Activated naive CD4-positive, alpha-beta T cell treated with anti-CD3 and anti-CD28 coated beads, Interleukin-2, amount 50 U/mL, for 72 hours (primary cell): ENCODE measurements at regions not wholly inside any gene's neighbourhood (a gene's known extent, or its start where the extent isn't known, plus 50 kb on each side); places are given as distances from the start of the nearest gene placed in this dataset.
A peak's percentile ranks its signal among the peaks of the same experiment; 100 is the strongest.

ENCODE experiments used
- ATAC-seq, 2 donors: fragments of 150-1000 bp; cut with Tn5 transposase; 2 replicates each; pipeline ENCODE4 v1.10.0; 2021; ENCODE audit warnings: mild to moderate bottlenecking in 2 of 2, moderate library complexity in 2 of 2
- DNase-seq, 2 donors: peaks; one replicate each; pipeline ENCODE4 v3.0.0; 2021 to 2022; ENCODE audit warnings: low spot score in 2 of 2
- H3K27ac Mint-ChIP-seq, 2 donors: one replicate each; pipeline ENCODE4 v1.8.0; 2022; ENCODE audit warnings: mild to moderate bottlenecking in 2 of 2, mixed read lengths in 2 of 2
- H3K36me3 Mint-ChIP-seq, 2 donors: one replicate each; pipeline ENCODE4 v1.8.0; 2022; ENCODE audit warnings: mixed read lengths in 2 of 2
- H3K9me3 Mint-ChIP-seq, 2 donors: one replicate each; pipeline ENCODE4 v1.8.0; 2022; ENCODE audit warnings: mixed read lengths in 2 of 2

DNA sequence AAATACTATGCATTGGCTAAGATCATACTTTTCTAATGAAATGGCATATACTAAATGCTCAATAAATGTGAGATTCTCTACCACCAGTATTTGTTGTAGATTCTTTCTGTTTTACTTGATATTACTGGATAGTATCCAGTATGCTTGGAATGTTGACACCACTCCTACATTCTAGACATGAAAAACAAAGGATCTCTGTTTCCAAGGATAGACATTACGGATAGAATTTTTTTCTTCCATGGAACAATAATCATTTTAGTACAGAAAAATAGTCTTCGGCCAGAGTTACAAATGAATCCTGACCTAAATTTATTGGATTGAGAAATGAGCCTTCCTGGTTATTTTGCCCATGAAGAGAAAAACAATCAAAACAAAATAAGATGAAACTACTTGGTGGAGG, 258.2 kb upstream of the NT5E start:
- Mint-ChIP-seq H3K9me3 (peaks cover 10 to 12% of the 10 kb centered on the region in 2 donors), H3K27ac (no peak overlapping the region), H3K36me3 (peaks cover 0 to 4% of the 10 kb centered on the region in 2 donors)
- DNase-seq (no peak), ATAC-seq (no peak)

DNA sequence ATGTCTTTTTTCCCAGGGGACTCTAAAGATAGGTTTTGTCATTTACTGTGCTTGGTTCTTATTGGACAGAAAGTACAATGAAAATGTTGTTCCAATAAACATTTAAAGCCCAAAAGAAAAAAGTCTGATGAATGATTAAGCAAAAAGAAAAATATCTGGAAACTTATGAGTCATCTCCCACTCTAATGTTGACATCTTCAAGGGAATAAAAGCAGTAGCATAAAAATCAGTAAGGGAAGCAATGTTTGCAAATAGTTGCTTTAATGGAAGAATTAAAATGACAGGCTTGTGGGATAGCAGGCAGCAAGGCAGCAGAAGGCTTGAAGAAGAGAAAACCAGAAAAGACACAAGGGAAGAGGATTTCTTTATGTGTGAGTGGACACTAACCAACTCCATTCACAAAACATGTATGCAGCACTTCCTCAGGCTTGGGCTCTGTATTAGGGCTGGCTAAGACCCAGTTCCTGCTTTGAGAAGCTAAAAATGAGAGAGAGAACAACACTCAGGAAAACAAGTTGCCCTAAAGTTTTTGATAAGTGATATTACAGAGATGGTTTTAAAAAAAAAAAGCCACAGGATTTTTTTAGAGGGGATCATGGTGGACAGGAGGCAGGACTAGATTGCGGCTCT, 263.2 kb upstream of the NT5E start:
- H3K9me3 Mint-ChIP-seq = peaks cover 10 to 13% of the 10 kb centered on the region in 2 donors
- no peak overlapping the region for H3K27ac Mint-ChIP-seq
- DNase-seq = no peak

DNA sequence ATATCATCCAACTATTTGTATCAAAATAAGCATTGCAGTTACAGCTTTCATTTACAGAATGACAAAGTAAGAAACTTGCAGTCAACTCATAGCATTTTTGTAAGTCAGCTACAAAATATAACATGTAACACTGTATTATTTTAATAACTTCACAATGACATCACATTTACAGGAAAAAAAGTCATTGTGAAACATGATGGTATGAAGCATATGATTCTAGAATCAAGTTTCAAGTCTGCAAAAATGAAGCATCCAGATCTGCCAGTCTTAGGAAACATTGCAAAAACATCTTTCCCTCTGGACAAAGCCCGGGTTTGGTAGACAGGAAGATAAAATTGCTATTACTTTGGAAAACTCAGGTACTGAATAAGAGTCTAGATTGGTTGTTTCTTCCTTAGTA, 263.9 kb upstream of the NT5E start:
- H3K36me3 Mint-ChIP-seq = peaks cover 0 to 4% of the 10 kb centered on the region in 2 donors
- H3K27ac Mint-ChIP-seq = no peak overlapping the region
- no peak for ATAC-seq
- DNase-seq = no peak
- H3K9me3 Mint-ChIP-seq = peaks cover 13 to 16% of the 10 kb centered on the region in 2 donors

More for the DNA sequence above, 263.2 kb upstream of the NT5E start:
- no peak for ATAC-seq
- peaks cover 0 to 4% of the 10 kb centered on the region in 2 donors for H3K36me3 Mint-ChIP-seq

DNA sequence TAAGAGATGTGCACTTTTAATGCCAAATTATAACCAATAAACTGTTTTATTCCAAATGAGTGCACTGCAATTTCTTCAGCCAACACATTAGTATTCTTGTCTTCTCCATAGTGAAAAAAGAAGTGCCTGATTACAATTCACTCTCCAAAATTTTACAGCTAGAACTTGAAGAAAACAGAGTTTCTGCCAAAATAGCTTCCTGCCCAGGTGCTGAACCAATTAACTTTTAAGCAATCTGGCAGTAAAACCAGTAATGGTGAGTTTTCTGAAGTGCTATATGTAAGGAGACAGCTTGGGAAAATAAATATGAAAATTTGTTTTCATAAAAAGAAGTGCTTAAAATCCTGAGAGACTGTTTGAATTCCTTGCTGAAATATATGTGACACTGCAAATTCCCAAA, 266.0 kb upstream of the NT5E start:
- peaks cover 3 to 5% of the 10 kb centered on the region in 2 donors for H3K9me3 Mint-ChIP-seq
- H3K36me3 Mint-ChIP-seq = no peaks in the 10 kb centered on the region
- H3K27ac Mint-ChIP-seq = no peak overlapping the region
- DNase-seq (no peak), ATAC-seq (no peak)

DNA sequence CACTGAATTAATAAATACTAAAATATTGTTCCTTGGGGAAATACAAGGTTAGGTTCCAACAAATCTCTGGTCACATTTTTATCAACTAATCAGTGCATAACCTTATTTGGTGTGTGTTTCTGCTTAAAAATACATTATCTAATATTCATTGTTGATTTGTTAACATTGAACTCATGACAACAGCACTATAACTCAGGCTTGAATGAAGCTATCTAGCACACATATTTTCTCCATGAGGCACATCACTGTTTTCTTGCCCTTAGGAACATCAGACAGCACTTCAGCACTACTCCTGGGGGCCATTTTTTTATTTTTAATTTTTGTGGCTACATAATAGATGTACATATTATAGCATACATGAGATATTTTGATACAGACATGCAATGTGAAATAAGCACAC, 277.2 kb upstream of the NT5E start:
- DNase-seq (no peak), ATAC-seq (no peak)
- no peak overlapping the region for H3K27ac Mint-ChIP-seq
- no peaks in the 10 kb centered on the region for H3K36me3 Mint-ChIP-seq
- H3K9me3 Mint-ChIP-seq = peaks cover 7 to 16% of the 10 kb centered on the region in 2 donors

DNA sequence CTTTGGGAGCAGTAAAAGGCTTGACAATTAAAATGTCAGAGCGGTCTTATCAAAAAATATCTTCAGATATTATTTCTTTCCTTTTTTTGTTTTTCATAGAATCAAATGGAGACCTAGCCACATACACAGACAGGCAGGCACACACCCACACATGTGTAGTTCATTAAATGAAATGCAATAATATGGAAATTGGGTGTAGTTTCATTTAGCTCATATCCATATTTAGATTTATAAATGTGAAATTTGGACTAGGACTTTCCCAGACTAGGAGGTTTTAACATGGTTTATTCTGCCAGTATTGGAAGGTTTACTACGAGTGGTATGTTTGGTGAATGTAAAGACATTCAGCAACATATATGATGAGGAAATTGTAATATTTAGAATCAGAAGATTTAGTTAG, 277.7 kb upstream of the NT5E start:
- no peaks in the 10 kb centered on the region for H3K36me3 Mint-ChIP-seq
- peaks cover 7 to 14% of the 10 kb centered on the region in 2 donors for H3K9me3 Mint-ChIP-seq
- no peak for ATAC-seq
- no peak for DNase-seq
- H3K27ac Mint-ChIP-seq = no peak overlapping the region

DNA sequence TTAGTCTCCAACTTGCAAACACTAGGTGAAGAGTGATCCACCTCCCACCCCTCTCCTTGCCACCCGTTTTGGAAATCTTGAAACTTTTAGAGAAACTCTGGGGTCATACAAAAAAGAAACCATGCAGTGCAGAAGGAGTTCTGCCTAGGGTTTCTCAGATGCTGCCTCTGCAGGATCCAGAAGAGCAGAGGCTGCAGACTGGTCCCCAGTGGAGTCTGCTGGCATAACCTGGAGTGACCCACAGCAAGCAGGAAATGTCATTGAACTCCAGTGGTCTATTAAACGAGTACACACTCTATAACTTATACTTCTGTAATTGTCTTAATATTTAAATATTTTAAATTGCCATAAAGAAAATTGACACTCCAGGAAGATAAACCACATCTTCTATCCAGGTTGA, 280.7 kb upstream of the NT5E start:
- ATAC-seq = no peak
- H3K9me3 Mint-ChIP-seq = no peaks in the 10 kb centered on the region
- no peaks in the 10 kb centered on the region for H3K36me3 Mint-ChIP-seq
- no peak for DNase-seq
- no peak overlapping the region for H3K27ac Mint-ChIP-seq

DNA sequence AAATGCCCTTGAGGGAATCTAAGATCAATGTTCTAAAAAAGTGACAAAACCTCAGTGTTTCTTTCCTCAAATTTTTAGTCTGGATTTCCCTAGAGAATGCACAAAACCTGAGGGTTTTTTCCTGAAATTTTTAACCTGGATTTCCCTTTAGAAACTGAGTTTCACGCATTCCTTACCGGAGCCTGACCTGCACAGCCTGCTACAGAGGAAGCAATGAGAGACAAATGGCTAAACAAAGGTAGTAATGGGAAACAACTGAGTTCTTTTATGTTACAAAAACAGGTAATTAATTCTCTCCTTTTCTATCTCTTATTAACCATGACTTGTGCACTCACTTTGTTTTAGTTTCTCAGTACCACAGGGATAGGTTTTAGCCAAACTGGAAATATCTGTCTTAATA, 281.7 kb upstream of the NT5E start:
- H3K27ac Mint-ChIP-seq = no peak overlapping the region
- DNase-seq = no peak
- no peaks in the 10 kb centered on the region for H3K9me3 Mint-ChIP-seq

DNA sequence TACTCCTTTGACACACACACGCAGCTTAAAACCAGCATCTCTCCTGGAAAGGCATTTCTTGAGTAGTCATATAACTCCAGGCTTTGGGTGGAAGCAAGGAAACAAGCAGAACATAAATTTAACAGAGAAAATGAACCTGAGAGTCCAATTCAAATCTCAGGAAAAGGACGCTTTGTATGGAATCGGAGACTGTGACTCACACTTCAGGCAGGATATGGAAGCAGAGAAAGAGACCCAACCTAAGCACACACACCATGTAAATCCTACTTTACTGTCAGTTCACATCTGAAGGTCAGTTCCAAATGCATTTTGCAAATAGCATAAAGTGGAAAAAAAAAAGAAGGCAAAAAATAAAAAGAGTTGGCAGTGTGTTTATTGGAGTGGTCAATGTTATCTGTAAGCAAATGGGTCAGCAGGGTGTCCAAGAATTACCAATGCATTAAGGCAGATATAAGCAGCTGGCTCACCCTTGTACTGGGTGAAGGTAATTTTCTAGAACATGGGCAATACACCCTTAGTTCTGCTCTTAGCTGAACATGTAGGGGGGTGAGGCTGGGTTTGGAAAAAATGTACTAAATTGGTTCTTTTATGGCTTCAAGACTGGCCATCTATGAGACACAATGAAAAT, 283.7 kb upstream of the NT5E start:
- ATAC-seq (no peak), DNase-seq (no peak)
- H3K9me3 Mint-ChIP-seq = no peaks in the 10 kb centered on the region

More for the DNA sequence above, 281.7 kb upstream of the NT5E start:
- no peaks in the 10 kb centered on the region for H3K36me3 Mint-ChIP-seq
- no peak for ATAC-seq

DNA sequence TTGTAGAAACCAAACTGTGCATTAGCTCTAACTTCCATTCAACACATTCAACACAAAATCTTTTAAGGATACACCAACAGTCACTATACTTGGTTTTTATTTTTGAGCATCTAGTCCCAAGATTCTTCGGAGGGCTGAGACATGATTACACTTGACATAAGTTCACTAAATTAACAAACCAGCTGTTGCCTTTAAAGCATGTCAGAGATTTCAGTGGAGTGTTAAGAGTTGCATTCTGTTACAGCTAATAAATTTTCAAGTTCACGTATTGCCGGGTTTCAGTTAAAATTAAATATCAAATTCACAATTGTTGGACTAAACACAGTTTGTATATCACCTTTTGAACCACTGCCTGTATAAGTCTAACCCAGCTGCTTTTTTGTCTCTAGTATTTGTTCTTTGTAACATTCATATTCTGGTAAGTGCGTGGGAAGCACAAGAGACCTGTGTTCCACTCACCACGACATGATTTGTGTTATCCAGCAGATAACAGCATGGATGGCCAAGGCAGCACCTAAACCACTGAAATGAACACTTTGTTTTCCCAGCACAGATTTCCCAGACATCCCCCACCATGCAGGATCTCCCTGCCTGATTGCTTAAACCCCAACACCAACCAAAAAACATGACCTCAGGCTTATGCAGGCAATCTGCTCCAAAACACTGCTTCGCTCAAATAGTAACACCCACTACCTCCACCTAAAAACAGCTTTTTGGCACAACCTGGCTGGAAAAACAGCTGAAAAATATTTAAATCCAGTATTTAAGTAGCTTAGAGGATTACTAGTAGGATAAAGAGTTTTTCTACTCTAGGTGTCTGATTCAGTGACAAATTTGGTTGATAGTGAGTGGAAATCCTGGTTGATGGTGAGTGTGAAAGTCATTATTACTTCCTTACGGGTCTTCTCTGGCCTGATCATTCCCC, 286.5 kb upstream of the NT5E start:
- Mint-ChIP-seq H3K9me3 (no peaks in the 10 kb centered on the region), H3K27ac (no peak overlapping the region), H3K36me3 (no peaks in the 10 kb centered on the region)
- no peak for DNase-seq
- ATAC-seq = no peak

More for the DNA sequence above, 283.7 kb upstream of the NT5E start:
- no peaks in the 10 kb centered on the region for H3K36me3 Mint-ChIP-seq
- no peak overlapping the region for H3K27ac Mint-ChIP-seq

DNA sequence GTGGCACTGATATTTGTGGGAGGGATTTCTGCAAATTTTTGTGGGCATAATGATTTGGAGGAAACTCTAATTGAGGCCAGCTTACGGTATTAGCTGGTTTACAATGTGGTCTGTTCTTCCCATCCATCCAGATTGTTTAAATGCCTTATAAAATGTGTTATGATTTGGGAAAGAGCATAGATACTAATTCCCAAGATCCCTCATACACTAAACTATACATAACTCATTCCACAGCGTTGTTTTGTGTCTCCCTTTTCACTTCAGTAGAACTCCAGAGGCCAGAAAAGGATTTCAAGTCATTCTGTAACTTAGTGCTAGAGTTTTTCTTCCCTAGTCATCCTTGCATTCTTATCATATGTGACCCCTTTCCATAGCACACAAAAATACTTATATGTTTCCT, 292.6 kb upstream of the NT5E start:
- DNase-seq = no peak
- peaks cover 5 to 8% of the 10 kb centered on the region in 2 donors for H3K9me3 Mint-ChIP-seq
- H3K36me3 Mint-ChIP-seq = no peaks in the 10 kb centered on the region
- no peak overlapping the region for H3K27ac Mint-ChIP-seq
- no peak for ATAC-seq

DNA sequence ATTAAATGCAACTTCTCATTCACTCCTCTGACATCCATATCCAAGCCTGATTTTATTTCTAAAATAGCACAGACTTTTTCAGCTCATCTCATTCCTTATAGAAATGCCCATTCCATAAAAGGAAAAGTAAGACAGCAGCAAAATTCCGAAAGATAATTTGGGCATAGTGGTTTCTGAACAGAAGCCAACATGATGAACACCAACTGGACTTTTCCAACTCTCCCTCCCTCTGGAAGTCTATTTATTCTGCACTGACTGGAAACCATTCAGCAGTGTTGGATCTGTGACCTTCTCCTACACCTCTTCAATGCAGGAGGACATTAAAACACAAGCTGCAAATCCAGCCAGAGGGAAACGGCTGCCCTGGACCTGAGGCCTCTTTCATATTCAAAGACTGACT, 306.2 kb upstream of the NT5E start:
- Mint-ChIP-seq H3K27ac (no peak overlapping the region), H3K9me3 (peaks cover 16 to 19% of the 10 kb centered on the region in 2 donors), H3K36me3 (no peaks in the 10 kb centered on the region)
- DNase-seq (no peak), ATAC-seq (no peak)

DNA sequence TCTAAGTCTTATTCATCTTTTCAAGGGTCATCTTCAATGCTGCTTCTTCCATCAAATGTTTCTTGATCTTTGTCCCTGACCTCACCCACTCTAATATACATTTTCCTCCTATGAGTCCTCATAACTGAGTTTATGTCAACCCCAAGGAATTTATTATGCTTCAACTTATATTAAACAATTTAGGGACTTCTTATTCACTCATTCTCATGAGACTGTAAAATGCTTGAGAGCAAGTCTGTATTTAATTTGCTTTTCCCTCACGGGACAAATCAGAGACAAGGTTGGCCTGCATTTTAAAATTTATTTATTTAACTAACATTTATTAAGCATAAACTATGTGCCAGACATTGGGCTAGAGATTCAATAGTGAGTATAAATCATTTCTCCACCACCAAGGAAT, 312.0 kb upstream of the NT5E start:
- Mint-ChIP-seq H3K36me3 (no peaks in the 10 kb centered on the region), H3K9me3 (peaks cover 0 to 4% of the 10 kb centered on the region in 2 donors), H3K27ac (no peak overlapping the region)
- ATAC-seq (no peak), DNase-seq (no peak)

DNA sequence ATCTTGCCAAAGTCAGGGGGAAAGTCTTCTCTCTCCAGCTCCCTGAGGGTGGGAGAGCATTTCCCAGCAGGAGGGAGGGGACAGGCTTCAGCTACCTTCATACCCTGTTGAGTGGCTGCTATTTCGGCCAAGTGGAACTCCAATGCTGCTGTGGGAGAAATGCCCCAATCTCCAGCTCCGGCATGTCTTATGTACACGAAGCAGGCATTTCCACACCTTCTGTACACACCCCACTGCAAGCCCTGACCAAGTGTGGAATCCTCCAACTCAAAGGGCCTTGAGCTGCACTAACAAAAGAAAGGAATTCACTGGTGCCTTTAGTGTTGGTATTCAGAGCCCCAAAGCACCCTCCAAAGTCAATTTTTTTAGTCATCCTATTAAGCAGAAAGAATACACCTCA, 313.6 kb upstream of the NT5E start:
- no peak for DNase-seq
- Mint-ChIP-seq H3K9me3 (peaks cover 0 to 9% of the 10 kb centered on the region in 2 donors), H3K36me3 (no peaks in the 10 kb centered on the region), H3K27ac (no peak overlapping the region)
- no peak for ATAC-seq

DNA sequence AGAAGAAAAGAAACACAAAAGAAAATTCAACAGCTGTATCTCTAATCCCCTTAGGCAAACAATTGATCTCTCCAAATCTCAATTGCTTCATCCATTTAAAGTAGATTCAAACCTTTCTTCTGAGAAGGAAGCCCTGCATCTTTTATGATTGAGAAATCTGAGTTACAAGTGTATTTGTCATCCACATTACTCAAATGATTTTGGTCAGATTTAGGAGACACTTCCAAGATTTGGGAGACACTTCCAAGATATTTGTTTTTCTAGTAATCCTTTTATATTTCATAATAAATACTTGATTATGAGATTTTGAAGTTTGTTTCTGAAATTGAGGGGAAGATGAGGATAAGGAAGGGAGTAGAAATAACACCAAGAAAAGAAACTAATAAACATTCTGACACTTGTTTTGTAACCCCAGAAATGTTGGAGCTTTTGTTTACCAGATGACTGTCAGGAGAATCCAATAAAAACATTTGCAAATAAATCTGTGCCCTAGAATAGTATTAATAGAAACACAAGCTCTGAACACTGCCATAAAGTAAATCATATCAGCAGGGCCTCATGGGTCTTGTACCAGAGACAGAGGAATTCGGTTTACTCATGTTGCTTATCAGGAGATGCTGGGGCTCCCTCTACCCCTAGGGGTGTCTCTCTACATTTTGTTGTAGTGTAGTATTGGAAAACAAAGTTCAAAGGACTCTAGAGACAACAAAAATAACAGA, 314.3 kb upstream of the NT5E start:
- H3K9me3 Mint-ChIP-seq = peaks cover 0 to 9% of the 10 kb centered on the region in 2 donors
- no peaks in the 10 kb centered on the region for H3K36me3 Mint-ChIP-seq
- H3K27ac Mint-ChIP-seq = no peak overlapping the region
- ATAC-seq = no peak
- no peak for DNase-seq

DNA sequence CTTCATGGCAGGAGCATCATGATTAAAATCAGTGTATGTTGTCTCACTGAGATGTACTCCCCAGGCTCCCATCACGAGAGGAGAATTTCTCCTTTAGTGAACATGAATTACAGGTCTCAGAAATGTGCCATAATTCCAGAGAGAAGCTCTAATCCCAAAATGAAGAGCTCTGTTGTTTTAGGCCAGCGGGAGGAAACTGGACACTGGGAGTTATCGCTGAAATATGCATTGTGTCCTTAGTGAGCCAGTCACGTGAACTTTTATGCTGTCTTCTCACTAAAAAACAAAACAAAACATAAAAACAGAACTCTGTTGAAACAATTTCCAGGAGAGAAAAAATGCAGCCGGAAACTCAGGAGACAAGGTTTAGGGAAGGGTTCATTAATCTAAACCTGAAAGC, 315.7 kb upstream of the NT5E start:
- Mint-ChIP-seq H3K27ac (no peak overlapping the region), H3K9me3 (peaks cover 0 to 9% of the 10 kb centered on the region in 2 donors), H3K36me3 (no peaks in the 10 kb centered on the region)
- DNase-seq (no peak), ATAC-seq (no peak)

DNA sequence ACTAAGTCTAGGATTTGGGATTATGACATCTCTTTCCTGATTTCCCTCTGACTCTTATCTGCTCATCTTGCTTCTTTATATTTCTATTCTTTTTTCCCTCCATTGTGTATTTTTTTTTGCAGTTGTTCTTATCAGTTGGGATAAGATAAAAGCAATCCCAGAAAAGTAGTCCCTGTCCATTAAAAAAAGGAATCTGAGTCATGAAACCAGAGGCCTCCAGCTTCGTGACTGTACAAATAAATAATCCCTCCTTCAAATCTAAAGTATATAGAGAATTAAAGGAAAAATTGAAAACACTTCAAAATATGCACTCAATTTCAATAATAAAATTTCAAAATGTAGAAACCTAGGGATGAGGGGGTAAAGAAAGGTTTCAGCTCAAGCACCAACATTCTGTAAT, 317.8 kb upstream of the NT5E start:
- Mint-ChIP-seq H3K27ac (peak overlapping the region in 1 of 2 donors; percentile 62), H3K36me3 (no peaks in the 10 kb centered on the region), H3K9me3 (peaks cover 0 to 5% of the 10 kb centered on the region in 2 donors)
- ATAC-seq = no peak
- no peak for DNase-seq
